Activated CD8-positive, alpha-beta T cell treated with anti-CD3 and anti-CD28 coated beads for 36 hours (primary cell): ENCODE measurements at regions not wholly inside any gene's neighbourhood (a gene's known extent, or its start where the extent isn't known, plus 50 kb on each side); places are given as distances from the start of the nearest gene placed in this dataset.

Source experiments
- ATAC-seq: fragments of 200-7000 bp; cut with Tn5 transposase; one replicate; pipeline ENCODE4 v1.10.0; 2021; ENCODE audit warnings: mild to moderate bottlenecking, moderate library complexity
- CTCF ChIA-PET: fragments of 350-600 bp; sonication (Branson Sonifier 250); formaldehyde crosslinking; loops from one replicate; lab custom pipeline; 2021; ENCODE audit warnings: antibody characterized with exemption; lab: Charles Lee
- POLR2A ChIA-PET: fragments of 350-600 bp; sonication (Branson Sonifier 250); formaldehyde crosslinking; loops from one replicate; lab custom pipeline; 2021; ENCODE audit warnings: antibody characterized with exemption; lab: Charles Lee
- DNase-seq: peaks from one replicate; pipeline ENCODE4 v3.0.0-alpha.2; 2020
- H3K27ac Mint-ChIP-seq: one replicate; pipeline ENCODE4 v1.8.0; 2021; ENCODE audit warnings: mild to moderate bottlenecking, mixed read lengths
- H3K27me3 Mint-ChIP-seq: one replicate; pipeline ENCODE4 v1.8.0; 2021; ENCODE audit warnings: mixed read lengths
- H3K36me3 Mint-ChIP-seq: one replicate; pipeline ENCODE4 v1.8.0; 2021; ENCODE audit warnings: low read depth, mixed read lengths
- H3K4me1 Mint-ChIP-seq: one replicate; pipeline ENCODE4 v1.8.0; 2021; ENCODE audit warnings: low read depth, mixed read lengths
- H3K4me3 Mint-ChIP-seq: one replicate; pipeline ENCODE4 v1.8.0; 2021; ENCODE audit warnings: mild to moderate bottlenecking, moderate library complexity, mixed read lengths
- H3K9me3 Mint-ChIP-seq: one replicate; pipeline ENCODE4 v1.8.0; 2021; ENCODE audit warnings: mixed read lengths
- CTCF ChIP-seq: fragments of 200-600 bp; IDR thresholded peaks from one replicate; pipeline ENCODE4 v1.8.0; 2022; ENCODE audit warnings: antibody characterized with exemption, mild to moderate bottlenecking
- intact Hi-C: fragments of 100-400 bp; cut with micrococcal nuclease; formaldehyde crosslinking; loops from one replicate; pipeline ENCODE4 v1.10.0; 2022

GRCh38 chr17:68812876-68813584 lies 142.2 kb downstream of the ABCA8 start:
- no peaks in the 10 kb centered on the region for H3K36me3 Mint-ChIP-seq
- H3K4me3 Mint-ChIP-seq: no peak overlapping the region
- H3K27ac Mint-ChIP-seq: no peak overlapping the region
- no peak for ATAC-seq
- H3K9me3 Mint-ChIP-seq: peaks cover 4% of the 10 kb centered on the region
- DNase-seq: no peak
- intact Hi-C loops: no loop called here
- no peaks in the 10 kb centered on the region for H3K4me1 Mint-ChIP-seq
- ChIA-PET POLR2A (no interaction called here), CTCF (no interaction called here)
- peaks cover 5% of the 10 kb centered on the region for H3K27me3 Mint-ChIP-seq
- TF ChIP-seq CTCF: no peak

DNA sequence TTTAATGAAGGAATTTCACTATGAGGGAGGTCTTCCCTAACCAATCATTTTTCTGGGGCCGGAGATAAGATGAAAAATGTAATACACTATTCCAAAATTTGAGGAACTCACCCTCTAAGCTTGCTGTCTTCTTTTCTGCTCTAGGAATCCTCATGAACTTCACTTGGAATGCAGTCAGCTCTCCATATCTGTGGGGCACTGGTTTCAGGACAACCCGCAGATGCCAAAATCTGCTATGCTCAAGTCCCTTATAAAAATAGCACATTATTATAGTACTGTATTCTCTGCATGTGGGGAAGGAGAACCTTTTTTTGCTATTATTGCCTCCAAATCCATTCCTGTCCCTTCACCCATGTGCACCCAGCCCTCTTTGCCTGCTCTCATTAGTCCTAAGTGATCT lies 146.0 kb downstream of the ABCA8 start:
- ATAC-seq (no peak), DNase-seq (no peak)
- CTCF ChIA-PET: interaction anchor here (0.7 kb wide), 1 partner anchor 17 kb away, joined by 3 read pairs; no protein-coding TSS in a partner anchor
- Mint-ChIP-seq H3K36me3 (no peaks in the 10 kb centered on the region), H3K4me3 (no peak overlapping the region), H3K4me1 (no peaks in the 10 kb centered on the region), H3K9me3 (peaks cover 4% of the 10 kb centered on the region), H3K27ac (no peak overlapping the region), H3K27me3 (peaks cover 2% of the 10 kb centered on the region)
- TF ChIP-seq CTCF: no peak
- intact Hi-C loops: no loop called here
- POLR2A ChIA-PET: no interaction called here

- POLR2A ChIA-PET: no interaction called here
- CTCF ChIA-PET: interaction anchor here (0.7 kb wide), 1 partner anchor 16 kb away, joined by 3 read pairs; no protein-coding TSS in a partner anchor
- no peaks in the 10 kb centered on the region for H3K4me1 Mint-ChIP-seq
- ATAC-seq: no peak
- H3K36me3 Mint-ChIP-seq: no peaks in the 10 kb centered on the region
- no peak overlapping the region for H3K4me3 Mint-ChIP-seq
- H3K27me3 Mint-ChIP-seq: peaks cover 2% of the 10 kb centered on the region
- DNase-seq: no peak
- H3K27ac Mint-ChIP-seq: no peak overlapping the region
- no peak for TF ChIP-seq CTCF
- H3K9me3 Mint-ChIP-seq: peaks cover 4% of the 10 kb centered on the region
- intact Hi-C loops: no loop called here
These were observed 147.0 kb downstream of the ABCA8 start for GRCh38 chr17:68807998-68808772.

- no peak overlapping the region for H3K4me3 Mint-ChIP-seq
- ATAC-seq: no peak
- H3K9me3 Mint-ChIP-seq: no peaks in the 10 kb centered on the region
- CTCF ChIA-PET: no interaction called here
- no peaks in the 10 kb centered on the region for H3K36me3 Mint-ChIP-seq
- intact Hi-C loops: no loop called here
- POLR2A ChIA-PET: no interaction called here
- TF ChIP-seq CTCF: no peak
- DNase-seq: no peak
- H3K4me1 Mint-ChIP-seq: no peaks in the 10 kb centered on the region
- H3K27ac Mint-ChIP-seq: no peak overlapping the region
- peaks cover 2% of the 10 kb centered on the region for H3K27me3 Mint-ChIP-seq
These were observed 149.6 kb downstream of the ABCA8 start for GRCh38 chr17:68805609-68806008.
